HG02763 (cell line): ENCODE measurements at regions not wholly inside any gene's neighbourhood (a gene's known extent, or its start where the extent isn't known, plus 50 kb on each side); places are given as distances from the start of the nearest gene placed in this dataset.
"Not testable (repeated sequence)": the region's sequence is repeated elsewhere in the genome, so short reads cannot be mapped to it uniquely, and the experiment has no call there.

Source experiments
- ATAC-seq: cut with Tn5 transposase; IDR thresholded peaks from one replicate; pipeline ENCODE4 v1.9.1; 2021; ENCODE audit warnings: mild to moderate bottlenecking, moderate library complexity; ENCODE audit not compliant: unreplicated experiment

GRCh38 chr5:17755406-17755805, 121.1 kb downstream of the TAF11L14 start:
- not testable (repeated sequence) for ATAC-seq

- ATAC-seq, result no peak
Measured at GRCh38 chr5:17761326-17761725, 127.1 kb downstream of the TAF11L14 start.

- no peak for ATAC-seq
Measured at GRCh38 chr5:17763301-17763700, 129.0 kb downstream of the TAF11L14 start.

GRCh38 chr5:17766031-17766430, 131.8 kb downstream of the TAF11L14 start:
- no peak for ATAC-seq

GRCh38 chr5:17769277-17769676, 135.0 kb downstream of the TAF11L14 start:
- ATAC-seq, result no peak

- ATAC-seq, result no peak
Measured at GRCh38 chr5:17772232-17772631, 138.0 kb downstream of the TAF11L14 start.

GRCh38 chr5:17785774-17786173, 151.5 kb downstream of the TAF11L14 start:
- ATAC-seq, result no peak

- ATAC-seq, result no peak
Measured at GRCh38 chr5:17788351-17788750, 154.1 kb downstream of the TAF11L14 start.

- no peak for ATAC-seq
Measured at GRCh38 chr5:17794201-17794600, 159.9 kb downstream of the TAF11L14 start.

- ATAC-seq, result no peak
Measured at GRCh38 chr5:17794815-17795214, 160.6 kb downstream of the TAF11L14 start.

- no peak for ATAC-seq
Measured at GRCh38 chr5:17796142-17796541, 161.9 kb downstream of the TAF11L14 start.

- ATAC-seq, result no peak
Measured at GRCh38 chr5:17796757-17797396, 162.6 kb downstream of the TAF11L14 start.

GRCh38 chr5:17799521-17799920, 165.3 kb downstream of the TAF11L14 start:
- ATAC-seq, result no peak

- no peak for ATAC-seq
Measured at GRCh38 chr5:17801595-17801994, 167.3 kb downstream of the TAF11L14 start.

- no peak for ATAC-seq
Measured at GRCh38 chr5:17802256-17802655, 168.0 kb downstream of the TAF11L14 start.

- no peak for ATAC-seq
Measured at GRCh38 chr5:17803971-17804370, 169.7 kb downstream of the TAF11L14 start.

GRCh38 chr5:17805227-17805825, 171.1 kb downstream of the TAF11L14 start:
- ATAC-seq, result no peak

- ATAC-seq, result no peak
Measured at GRCh38 chr5:17806818-17807468, 172.7 kb downstream of the TAF11L14 start.

- no peak for ATAC-seq
Measured at GRCh38 chr5:17808566-17808965, 174.3 kb downstream of the TAF11L14 start.

- ATAC-seq, result no peak
Measured at GRCh38 chr5:17810734-17811133, 176.5 kb downstream of the TAF11L14 start.

GRCh38 chr5:17813214-17813613, 179.0 kb downstream of the TAF11L14 start:
- ATAC-seq, result no peak

- ATAC-seq, result no peak
Measured at GRCh38 chr5:17816505-17816904, 182.2 kb downstream of the TAF11L14 start.
